HFFc6 (cell line): ENCODE measurements at regions not wholly inside any gene's neighbourhood (a gene's known extent, or its start where the extent isn't known, plus 50 kb on each side); places are given as distances from the start of the nearest gene placed in this dataset.

ENCODE experiments used
- DNase-seq: peaks from one replicate; pipeline ENCODE4 v3.0.0-alpha.2; 2018
- H3K27ac Mint-ChIP-seq: 2 replicates; pipeline ENCODE4 v1.8.0; 2020; ENCODE audit warnings: mild to moderate bottlenecking, mixed read lengths
- H3K27me3 Mint-ChIP-seq: 2 replicates; pipeline ENCODE4 v1.8.0; 2021; ENCODE audit warnings: mild to moderate bottlenecking, moderate library complexity, mixed read lengths; ENCODE audit not compliant: insufficient read depth
- H3K36me3 Mint-ChIP-seq: 2 replicates; pipeline ENCODE4 v1.8.0; 2021; ENCODE audit warnings: low read depth, mixed read lengths
- H3K4me1 Mint-ChIP-seq: 2 replicates; pipeline ENCODE4 v1.8.0; 2020; ENCODE audit warnings: low read depth, mixed read lengths
- H3K4me3 Mint-ChIP-seq: 2 replicates; pipeline ENCODE4 v1.8.0; 2020; ENCODE audit warnings: mild to moderate bottlenecking, moderate library complexity, mixed read lengths
- H3K9me3 Mint-ChIP-seq: 2 replicates; pipeline ENCODE4 v1.8.0; 2020; ENCODE audit warnings: mild to moderate bottlenecking, mixed read lengths
- TF ChIP-seq, protein P1 (sequence below): fragments of 200-600 bp; sonication (generic); IDR thresholded peaks from 2 replicates; pipeline ENCODE4 v1.5.0; 2021; ENCODE audit warnings: antibody characterized with exemption, mild to moderate bottlenecking

DNA sequence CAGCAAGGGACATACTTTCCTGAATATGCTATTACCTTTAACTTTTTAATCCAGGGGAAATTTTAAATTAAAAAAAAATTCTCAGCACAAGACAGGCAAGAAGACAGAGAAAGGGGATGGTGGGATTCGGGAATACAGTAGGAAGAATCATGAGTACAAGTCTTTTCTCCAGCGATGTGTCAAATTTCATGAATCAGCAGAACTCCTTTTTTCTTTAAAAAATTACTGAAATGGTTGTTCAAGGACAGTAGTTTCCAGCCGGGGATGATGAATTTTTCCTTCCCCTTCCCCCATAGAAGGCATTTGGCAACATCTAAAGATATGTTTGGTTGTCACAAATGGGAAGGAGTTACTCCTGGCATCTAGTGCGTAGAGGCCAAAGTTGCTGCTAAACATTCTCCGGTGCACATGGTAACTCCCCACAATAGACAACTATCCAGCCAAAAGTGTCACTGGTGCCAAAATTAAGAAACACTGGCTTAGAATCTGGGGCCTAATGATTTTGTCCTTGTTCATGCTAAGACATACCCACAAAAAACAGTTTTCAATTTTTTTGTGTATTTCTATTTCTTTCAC, 450.2 kb downstream of the CBLN4 start:
- peaks cover 5% of the 10 kb centered on the region; the same call in 1 of the 2 replicates for H3K27me3 Mint-ChIP-seq
- DNase-seq, result no peak
- TF ChIP-seq, protein P1, sequence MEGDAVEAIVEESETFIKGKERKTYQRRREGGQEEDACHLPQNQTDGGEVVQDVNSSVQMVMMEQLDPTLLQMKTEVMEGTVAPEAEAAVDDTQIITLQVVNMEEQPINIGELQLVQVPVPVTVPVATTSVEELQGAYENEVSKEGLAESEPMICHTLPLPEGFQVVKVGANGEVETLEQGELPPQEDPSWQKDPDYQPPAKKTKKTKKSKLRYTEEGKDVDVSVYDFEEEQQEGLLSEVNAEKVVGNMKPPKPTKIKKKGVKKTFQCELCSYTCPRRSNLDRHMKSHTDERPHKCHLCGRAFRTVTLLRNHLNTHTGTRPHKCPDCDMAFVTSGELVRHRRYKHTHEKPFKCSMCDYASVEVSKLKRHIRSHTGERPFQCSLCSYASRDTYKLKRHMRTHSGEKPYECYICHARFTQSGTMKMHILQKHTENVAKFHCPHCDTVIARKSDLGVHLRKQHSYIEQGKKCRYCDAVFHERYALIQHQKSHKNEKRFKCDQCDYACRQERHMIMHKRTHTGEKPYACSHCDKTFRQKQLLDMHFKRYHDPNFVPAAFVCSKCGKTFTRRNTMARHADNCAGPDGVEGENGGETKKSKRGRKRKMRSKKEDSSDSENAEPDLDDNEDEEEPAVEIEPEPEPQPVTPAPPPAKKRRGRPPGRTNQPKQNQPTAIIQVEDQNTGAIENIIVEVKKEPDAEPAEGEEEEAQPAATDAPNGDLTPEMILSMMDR, result no peak
- H3K36me3 Mint-ChIP-seq, result no peaks in the 10 kb centered on the region
- H3K27ac Mint-ChIP-seq, result no peak overlapping the region
- H3K4me3 Mint-ChIP-seq, result no peak overlapping the region
- no peaks in the 10 kb centered on the region for H3K4me1 Mint-ChIP-seq
- H3K9me3 Mint-ChIP-seq, result peaks cover 49% of the 10 kb centered on the region

DNA sequence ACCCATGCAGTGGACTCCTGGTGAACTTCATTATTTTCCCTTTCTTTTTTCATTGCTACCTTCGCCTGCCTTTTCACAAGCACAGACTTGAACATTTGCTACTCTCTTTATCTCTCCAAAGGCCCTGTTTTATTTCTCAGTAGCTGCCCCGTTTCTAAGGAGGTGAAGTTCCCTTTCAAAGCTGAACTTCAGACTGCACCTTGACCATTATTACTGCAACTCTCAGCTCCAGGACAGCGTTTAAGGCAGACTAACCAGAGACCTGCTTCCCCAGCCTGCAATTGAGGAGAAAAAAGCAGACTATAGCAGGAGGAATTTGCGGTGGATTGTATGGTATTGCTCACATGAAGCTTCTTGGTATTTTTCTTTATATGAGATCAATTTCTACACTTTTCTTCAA, 460.7 kb downstream of the CBLN4 start:
- DNase-seq, result no peak
- Mint-ChIP-seq H3K4me3 (no peak overlapping the region), H3K4me1 (no peaks in the 10 kb centered on the region), H3K9me3 (peaks cover 76% of the 10 kb centered on the region), H3K36me3 (peaks cover 5% of the 10 kb centered on the region), H3K27ac (no peak overlapping the region), H3K27me3 (no peaks in the 10 kb centered on the region)
- TF ChIP-seq, protein P1, result no peak

DNA sequence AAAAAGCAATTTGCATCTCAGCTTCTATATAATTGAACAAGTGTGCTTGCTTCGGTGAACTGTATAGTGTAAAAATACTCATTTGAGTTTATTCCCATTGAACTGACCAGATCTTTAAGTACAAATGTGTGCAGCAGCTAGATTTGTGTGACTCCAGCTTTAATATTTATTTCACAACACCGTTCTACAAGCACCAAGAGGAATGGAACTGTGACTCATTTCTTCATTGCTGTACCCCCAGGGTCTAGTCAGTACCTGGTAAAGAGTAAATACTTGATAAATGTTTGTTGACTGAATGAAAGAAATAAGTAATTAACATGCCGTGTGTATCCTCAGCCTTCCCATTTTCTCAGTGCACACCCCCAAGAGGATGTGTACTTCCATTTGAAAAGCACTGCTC, 464.8 kb downstream of the CBLN4 start:
- Mint-ChIP-seq H3K36me3 (peaks cover 2% of the 10 kb centered on the region; the same call in 1 of the 2 replicates), H3K4me1 (no peaks in the 10 kb centered on the region), H3K27me3 (peaks cover 1% of the 10 kb centered on the region; the same call in 1 of the 2 replicates), H3K4me3 (no peak overlapping the region), H3K27ac (no peak overlapping the region), H3K9me3 (peaks cover 70% of the 10 kb centered on the region)
- TF ChIP-seq, protein P1, result no peak
- no peak for DNase-seq

DNA sequence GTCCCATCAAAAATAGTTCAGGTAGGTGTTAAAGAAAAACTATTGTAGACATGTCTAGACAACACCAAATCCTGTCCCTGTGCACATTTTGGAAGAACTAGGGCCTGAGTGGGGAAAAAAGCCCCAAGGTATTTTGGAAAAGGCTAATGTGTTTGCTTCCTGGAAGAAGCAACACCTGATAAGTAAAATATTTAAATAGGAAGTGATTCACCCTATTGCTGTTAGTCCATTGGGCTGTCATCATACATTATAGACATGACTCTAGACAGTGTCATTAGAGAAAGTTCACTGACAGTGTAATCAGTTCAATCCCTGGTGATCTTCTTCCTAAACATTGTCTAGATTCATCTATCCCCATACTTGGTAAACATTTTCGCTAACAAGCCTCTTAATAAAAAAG, 465.3 kb downstream of the CBLN4 start:
- Mint-ChIP-seq H3K36me3 (peaks cover 4% of the 10 kb centered on the region; the same call in 1 of the 2 replicates), H3K4me3 (no peak overlapping the region), H3K9me3 (peaks cover 69% of the 10 kb centered on the region), H3K27ac (no peak overlapping the region), H3K4me1 (no peaks in the 10 kb centered on the region), H3K27me3 (peaks cover 1% of the 10 kb centered on the region; the same call in 1 of the 2 replicates)
- no peak for DNase-seq
- TF ChIP-seq, protein P1, result no peak

DNA sequence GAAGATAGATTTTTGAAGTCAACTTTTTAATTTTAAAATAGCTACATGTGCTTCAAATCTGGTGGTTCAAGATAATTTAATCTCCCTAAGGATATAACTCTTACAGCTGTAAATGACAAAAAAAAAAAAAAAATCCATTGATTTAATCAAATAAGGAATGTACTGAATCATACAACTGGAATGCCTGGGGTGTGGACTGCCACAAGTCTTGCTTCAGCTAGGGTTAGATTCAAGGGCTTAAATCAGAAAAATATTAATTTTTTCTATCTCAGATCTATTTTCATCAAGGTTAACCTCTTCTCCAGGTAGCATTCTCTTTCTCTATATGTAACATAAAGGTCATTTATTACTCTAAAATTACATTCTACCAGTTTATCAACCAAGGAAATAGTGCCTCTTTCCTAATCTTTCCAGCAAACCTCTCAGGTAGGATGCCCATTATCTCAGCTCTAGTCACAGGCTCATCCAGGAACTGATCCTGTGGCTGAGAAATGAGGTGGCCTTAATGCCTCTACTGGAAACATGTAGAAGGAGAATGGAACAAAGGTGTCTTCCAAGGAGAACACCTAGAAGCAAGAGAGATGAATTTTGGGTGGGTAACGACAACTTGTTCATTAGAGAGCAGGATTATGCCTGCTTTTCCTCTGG, 466.9 kb downstream of the CBLN4 start:
- Mint-ChIP-seq H3K4me3 (no peak overlapping the region), H3K4me1 (no peaks in the 10 kb centered on the region), H3K27ac (no peak overlapping the region), H3K9me3 (peaks cover 68% of the 10 kb centered on the region), H3K27me3 (peaks cover 1% of the 10 kb centered on the region; the same call in 1 of the 2 replicates), H3K36me3 (peaks cover 4% of the 10 kb centered on the region; the same call in 1 of the 2 replicates)
- no peak for DNase-seq
- TF ChIP-seq, protein P1, result no peak
